ENCODE measurements at regions not wholly inside any gene's neighbourhood (a gene's known extent, or its start where the extent isn't known, plus 50 kb on each side); places are given as distances from the start of the nearest gene placed in this dataset.

DNA sequence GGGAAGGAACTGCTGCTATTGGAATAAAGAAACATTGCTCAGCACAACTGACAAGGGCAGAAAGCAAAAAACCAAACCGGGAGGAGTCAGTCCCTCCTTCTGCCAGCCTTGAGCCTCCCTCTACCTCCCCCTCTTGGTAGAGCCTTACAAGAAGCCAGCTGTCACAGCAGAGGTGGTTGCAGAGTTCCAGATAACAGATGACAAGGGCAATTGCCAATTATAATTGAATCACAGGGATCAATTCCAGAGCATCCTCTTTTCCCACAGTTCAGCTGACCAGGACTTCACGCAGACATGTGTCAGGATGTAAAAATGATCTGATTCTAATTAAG is 548.2 kb upstream of the LRRTM1 start:
- DNase-seq, result no peak

- no peak for DNase-seq
Observed at GRCh38 chr2:80852079-80852807, 547.7 kb upstream of the LRRTM1 start.

DNA sequence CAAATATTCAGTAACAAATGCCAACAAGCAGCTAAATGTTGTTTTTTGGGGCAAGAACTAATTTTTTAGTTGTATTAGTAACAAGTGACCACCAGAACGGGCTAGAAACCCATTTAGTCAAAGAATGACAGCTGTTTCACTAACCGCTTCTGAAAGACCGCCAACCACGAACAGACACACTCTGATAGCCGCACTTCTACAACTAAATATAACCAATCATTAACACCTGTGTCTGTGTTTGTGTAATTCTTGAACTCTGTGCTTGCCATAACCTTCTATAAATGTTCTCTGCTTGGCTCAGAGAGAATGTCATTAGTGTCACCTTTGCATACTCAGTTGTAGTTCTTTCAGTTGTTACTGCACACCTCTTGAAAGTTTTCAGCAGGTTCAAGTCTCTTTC is 526.3 kb upstream of the LRRTM1 start:
- DNase-seq, result no peak

GRCh38 chr2:80822999-80823398 is 518.4 kb upstream of the LRRTM1 start:
- DNase-seq, result no peak

DNA sequence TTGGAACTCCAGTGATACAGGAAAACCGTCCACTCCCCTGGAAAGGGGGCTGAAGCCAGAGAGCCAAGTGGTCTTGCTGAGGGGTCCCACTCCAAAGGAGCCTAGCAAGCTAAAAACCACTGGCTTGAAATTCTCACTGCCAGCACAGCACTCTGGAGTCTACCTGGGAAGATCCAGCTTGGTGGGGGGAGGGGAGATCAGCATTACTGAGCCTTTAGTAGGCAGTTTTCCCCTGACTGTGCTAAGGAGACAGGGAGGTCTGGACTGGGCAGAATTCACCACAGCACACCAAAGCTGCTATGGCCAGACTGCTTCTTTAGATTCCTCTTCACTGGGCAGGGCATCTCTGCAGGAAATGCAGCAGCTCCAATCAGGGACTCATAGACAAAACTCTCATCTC is 510.7 kb upstream of the LRRTM1 start:
- no peak for DNase-seq

DNA sequence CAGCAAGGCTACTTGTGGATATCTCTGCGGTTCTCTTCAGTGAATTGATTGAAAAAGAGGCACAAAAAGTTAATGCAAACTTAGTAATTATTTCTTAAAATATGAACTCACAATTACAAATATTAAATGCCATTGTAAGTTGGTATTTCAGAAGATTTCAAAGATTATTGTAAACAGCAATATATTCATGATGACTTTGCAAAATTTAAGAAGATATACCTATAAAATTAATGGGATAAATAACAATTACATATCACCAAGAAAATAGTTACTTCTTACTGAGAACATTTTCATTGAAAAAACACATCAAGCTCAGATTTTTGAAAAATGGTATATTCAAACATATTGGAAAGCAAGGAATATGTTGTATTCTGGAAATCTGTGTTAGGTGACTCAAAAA is 482.0 kb upstream of the LRRTM1 start:
- no peak for DNase-seq

- no peak for DNase-seq
Observed at GRCh38 chr2:80778704-80779103, 474.2 kb upstream of the LRRTM1 start.

- no peak for DNase-seq
Observed at GRCh38 chr2:80748592-80748991, 444.0 kb upstream of the LRRTM1 start.

DNA sequence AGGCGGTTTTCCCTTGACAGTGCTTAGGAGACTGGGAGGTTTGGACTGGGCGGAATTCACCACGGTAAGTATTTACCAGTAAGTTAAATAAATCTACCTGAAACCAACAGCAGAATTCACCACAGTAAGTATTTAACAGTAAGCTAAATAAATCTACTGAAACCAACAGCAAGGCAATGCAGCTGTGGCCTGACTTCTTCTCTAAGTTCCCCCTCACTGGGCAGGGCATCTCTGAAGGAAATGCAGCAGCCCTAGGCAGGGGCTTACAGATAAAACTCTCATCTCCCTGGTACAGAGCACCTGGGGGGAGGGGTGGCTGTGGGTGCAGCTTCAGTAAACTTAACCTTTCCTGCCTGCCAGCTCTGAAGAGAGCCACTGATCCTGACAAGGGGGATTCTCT is 432.5 kb upstream of the LRRTM1 start:
- no peak for DNase-seq

DNA sequence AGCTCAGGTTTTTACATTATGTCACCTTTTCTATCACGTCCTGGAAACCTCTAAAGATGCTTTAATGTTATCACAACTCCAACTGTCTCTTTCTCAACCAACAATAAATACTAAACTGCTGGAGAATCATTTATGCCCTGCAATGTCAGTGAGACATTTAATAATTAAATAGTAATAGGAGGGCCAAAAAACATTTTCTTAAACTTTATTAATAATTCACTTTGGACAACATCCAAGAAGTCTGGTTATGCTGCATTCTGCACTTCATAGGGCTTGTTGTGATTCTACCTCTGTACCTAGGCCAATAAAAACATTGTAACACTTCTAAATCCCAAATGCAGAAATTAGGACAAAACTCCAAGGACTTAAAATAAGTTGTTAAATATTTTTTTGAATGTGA is 420.4 kb upstream of the LRRTM1 start:
- no peak for DNase-seq

DNA sequence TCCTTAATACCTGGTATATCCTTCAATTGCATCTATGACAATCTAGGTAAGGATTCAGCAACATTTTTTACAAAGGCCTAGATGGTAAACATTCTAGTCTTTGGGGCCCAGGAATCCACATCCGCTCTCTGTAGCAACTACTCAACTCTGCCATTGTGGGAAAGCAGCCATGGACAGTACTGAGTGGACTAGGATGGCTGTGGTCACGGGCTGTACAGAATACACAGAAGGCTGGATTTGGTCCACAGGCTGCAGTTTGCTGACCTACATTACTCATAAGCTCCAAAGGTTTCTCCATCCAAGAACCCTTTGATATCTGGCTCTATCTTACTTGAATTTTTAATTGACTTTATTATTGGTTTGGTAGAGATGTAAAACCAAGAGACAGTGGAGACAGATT is 418.3 kb upstream of the LRRTM1 start:
- no peak for DNase-seq

- DNase-seq, result no peak
Observed at GRCh38 chr2:80719607-80720006, 415.1 kb upstream of the LRRTM1 start.

GRCh38 chr2:80715433-80715832 is 410.9 kb upstream of the LRRTM1 start:
- DNase-seq, result no peak

DNA sequence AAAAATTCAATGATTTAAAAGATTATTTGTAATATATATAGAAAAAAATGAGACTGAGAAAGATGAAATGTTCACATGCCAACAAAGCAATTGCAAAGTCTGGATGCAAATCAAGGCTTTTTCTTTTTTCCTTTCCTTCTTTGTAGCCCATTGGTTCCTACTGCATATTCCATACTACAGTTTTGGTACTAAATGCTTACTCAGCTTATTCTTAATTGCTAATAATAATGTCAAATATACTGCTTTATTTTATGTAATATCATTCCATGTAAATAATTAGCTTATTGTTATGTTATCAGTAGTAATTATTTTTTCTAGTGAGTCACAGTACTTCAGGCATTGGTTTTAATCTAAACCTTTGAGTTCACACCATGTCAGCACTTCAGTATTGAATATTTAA is 407.4 kb upstream of the LRRTM1 start:
- no peak for DNase-seq

GRCh38 chr2:80706951-80707350 is 402.4 kb upstream of the LRRTM1 start:
- DNase-seq, result no peak

- DNase-seq, result no peak
Observed at GRCh38 chr2:80706541-80706940, 402.0 kb upstream of the LRRTM1 start.

- DNase-seq, result no peak
Observed at GRCh38 chr2:80703532-80703931, 399.0 kb upstream of the LRRTM1 start.

- no peak for DNase-seq
Observed at GRCh38 chr2:80700961-80701360, 396.4 kb upstream of the LRRTM1 start.
